Head of caudate nucleus (tissue), 42 donors: ENCODE measurements at regions not wholly inside any gene's neighbourhood (a gene's known extent, or its start where the extent isn't known, plus 50 kb on each side); places are given as distances from the start of the nearest gene placed in this dataset.

ENCODE experiments used
- DNase-seq, 42 donors: peaks; one replicate each; pipeline versions ENCODE4 v3.0.0 to v3.0.0-alpha.2; 2020 to 2021; ENCODE audit warnings: mixed read lengths in 7 of 42
- intact Hi-C: fragments of 100-400 bp; cut with DNase I; formaldehyde crosslinking; loops from one replicate; pipeline ENCODE4 v1.15.0; 2022

DNA sequence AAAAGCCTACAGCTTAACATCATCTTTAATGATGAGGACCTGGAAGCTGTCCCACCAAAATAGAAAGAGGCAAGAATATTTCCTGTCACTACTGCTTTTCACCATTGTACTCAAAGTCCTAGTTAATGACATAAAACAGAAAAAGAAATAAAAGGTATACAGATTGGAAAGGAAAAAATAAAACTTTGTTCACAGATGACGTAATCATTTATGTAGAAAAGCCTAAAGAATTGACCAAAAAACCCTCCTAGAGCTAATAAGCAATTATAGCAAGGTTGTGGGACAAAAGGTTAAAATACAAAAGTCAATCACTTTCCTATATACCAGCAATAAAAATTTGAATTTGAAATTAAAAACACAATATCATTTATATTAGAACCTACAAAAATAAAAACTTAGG lies 97.2 kb upstream of the MDGA2 start:
- intact Hi-C loops = no loop called here
- DNase-seq = no peak

- intact Hi-C loops = no loop called here
- DNase-seq = no peak
Measured at GRCh38 chr14:47763188-47763854, 87.9 kb upstream of the MDGA2 start.

GRCh38 chr14:47746986-47747385 lies 71.6 kb upstream of the MDGA2 start:
- intact Hi-C loops = no loop called here
- DNase-seq = no peak

GRCh38 chr14:47744155-47744554 lies 68.8 kb upstream of the MDGA2 start:
- DNase-seq = no peak
- intact Hi-C loops = no loop called here

- DNase-seq = no peak
- intact Hi-C loops = no loop called here
Measured at GRCh38 chr14:47739541-47739940, 64.1 kb upstream of the MDGA2 start.

DNA sequence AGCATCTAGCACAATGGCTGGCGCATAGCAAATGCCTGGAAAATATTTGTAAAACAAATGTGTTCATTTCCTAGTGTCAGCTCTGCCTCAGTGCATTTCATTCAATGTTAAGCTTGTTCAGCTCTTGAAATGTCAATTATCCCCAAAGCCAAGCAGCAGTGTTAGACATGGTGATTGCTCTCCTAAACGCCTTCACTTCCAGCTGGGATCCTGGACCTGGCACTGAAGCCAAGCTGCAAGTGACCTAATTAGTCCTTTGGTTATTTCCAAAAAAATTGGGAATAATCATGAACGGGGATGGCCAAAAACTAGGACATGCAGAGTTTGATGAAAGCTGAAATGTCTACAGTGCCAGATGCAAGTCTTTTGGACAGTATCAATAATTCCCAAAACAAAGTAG lies 54.9 kb upstream of the MDGA2 start:
- intact Hi-C loops = no loop called here
- DNase-seq = no peak
